NCI-H460 (cell line): ENCODE measurements at regions not wholly inside any gene's neighbourhood (a gene's known extent, or its start where the extent isn't known, plus 50 kb on each side); places are given as distances from the start of the nearest gene placed in this dataset.

Experiments used
- DNase-seq: peaks from one replicate; pipeline ENCODE4 v3.0.0-alpha.2; 2016; ENCODE audit warnings: low read depth; ENCODE audit errors: extremely low read depth

DNA sequence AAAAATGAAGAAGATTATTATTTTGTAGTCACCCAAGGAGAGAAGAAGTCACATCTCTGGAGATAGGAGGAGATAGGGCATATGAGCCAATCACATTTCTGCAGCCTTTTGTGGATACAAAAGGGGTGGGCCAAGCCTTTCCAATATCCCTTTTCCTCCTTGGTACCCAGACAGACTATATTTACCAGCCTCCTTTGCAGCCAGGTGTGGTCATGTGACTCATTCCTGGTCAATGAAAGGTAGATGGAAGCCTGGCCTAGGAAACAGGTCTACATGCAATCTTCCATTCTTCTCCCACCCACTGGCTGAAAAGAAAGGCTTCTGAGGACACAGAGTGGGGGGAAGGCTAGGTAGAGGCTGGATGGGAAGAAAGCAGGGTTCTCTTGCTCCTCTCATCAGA, 58.1 kb upstream of the ERG start:
- no peak for DNase-seq

DNA sequence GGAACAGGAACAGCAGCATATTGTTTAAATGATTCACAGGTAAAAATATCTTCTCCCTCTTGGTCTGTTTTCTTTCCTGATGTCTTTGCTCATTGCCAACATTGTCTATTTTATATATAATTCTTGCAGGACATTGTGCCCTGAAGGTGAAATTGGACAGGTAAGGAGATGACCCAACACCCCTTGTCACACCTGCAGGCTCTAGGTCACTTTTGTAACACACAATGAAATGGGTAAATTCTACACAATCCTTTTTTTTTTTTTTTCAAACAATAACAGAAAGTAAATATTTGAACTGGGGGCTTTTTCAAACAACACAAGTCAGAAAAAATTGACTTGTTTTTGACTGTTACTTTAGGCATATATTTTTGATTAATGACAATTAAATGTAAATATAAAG, 62.9 kb upstream of the ERG start:
- no peak for DNase-seq

DNA sequence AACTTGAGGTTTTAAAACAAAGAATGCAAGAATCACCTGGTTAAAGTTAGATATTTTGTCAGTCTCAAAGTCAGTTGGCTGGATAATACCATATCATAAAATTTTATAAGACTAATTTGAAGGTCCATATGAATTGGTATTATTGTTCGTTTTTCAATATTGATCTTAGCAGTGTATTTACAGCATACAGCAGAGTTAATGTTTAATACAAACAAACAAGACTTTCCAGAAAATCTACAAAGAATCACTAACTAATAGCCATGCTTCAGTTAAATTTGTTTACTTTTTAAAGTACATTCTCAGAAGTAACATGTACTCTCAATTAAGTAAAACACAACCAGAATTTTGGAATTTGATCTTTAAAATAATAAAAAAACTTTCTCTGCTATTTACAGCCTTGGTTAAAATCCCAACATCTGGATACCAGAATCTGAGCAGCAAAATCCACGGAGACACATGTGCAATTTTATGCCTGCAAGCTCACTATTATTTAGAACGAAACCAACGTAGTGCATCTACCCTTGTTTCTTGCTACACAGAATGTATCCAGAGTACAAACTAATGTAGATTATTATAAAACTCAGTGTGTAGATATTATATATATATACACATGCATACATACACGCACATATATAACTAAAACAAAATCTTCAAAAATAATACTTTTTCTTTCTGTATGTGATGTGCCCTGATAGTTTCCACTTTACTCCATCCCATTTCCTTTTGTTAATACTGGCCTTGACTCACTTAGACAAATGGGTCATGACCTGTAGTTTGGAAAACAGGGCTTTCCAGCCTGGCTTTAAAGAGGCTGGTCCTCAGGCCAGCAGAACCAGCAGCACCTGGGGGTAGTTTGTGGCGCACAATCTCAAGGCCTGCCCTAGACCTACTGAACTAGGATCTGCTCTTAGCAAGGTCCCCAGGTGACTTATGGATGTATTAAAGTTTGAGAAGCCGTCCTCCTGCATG, 63.6 kb upstream of the ERG start:
- DNase-seq: no peak

DNA sequence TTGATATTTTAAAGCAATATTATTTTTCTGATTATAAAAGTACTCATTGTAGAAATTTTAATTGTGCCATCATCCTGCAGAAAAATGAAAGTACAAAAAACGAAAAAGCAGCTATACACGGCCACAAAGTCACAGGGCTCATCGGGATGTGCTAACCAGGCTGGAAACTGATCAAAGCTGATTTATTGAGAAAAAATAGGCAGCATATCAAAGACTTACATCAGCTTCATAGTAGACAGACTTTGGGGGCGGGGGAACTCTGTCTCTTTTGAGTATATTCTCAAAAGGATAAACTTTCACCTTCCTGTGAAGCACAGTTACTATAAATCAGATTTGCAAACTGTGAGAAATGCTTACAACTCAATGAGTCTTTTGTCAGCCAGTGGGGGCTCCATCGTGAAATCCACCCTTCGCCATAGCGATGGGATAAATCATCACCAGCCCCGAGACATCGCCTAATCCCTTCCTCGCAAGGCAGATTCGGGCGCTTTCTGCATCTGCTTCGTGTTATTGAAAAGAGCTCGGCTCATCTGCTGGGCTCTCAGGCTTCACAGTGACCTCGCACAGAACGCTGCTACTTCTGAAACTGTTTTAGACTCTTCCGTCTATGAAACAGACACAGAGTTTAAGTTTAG, 69.2 kb upstream of the ERG start:
- no peak for DNase-seq

DNA sequence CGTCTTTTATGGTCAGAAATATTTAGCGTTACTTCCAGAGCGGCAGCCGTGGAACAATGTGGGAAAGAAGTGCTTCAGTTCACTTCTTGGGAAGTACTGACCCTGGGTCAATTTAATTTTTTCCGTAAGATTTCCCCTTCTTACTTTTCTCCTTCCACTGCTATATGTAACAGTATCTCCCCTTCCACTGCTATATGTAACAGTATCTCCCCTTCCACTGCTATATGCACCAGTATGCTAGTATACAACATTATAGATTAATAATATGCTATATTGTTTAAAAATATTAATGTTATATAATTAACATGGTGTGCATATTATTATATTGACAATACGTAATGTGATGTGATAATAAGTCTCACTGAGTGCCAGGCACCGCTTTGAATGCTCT, 69.7 kb upstream of the ERG start:
- DNase-seq: no peak

DNA sequence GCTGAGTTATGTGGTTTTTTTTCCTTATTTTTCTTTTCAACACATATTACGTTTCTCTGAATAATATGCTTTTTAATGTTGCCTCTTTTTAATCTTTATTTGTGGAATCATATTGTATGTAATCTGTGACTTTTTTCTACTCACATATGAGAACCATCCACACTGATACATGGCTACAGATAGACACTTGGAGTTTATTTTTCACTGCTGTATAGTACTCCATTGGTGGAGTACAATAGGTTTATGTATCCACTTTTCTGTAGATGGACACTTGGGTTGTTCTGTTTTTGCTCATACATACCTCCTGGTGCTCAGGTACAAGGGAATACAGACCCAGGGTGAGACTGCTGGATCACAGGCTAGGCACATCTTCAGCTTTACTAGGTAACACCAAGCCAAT, 71.5 kb upstream of the ERG start:
- no peak for DNase-seq

DNA sequence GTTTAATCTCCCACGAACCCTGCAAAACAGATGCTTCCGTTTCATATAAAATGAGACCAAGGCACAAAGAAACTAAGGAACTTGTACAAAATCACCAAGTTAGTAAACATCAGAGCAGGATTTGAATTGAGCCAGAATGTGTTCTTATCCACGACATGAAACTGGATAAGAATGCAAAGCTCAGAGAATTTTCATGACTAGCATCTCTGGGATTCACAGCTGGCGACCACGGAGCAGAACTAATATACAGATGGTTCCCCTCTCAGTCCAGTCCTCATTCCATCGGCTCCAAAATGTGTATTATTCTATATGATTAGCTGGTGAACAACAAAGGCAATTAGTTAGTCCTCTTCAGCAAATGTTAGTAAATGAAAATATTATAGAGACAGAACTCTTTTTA, 72.3 kb upstream of the ERG start:
- DNase-seq: no peak

DNA sequence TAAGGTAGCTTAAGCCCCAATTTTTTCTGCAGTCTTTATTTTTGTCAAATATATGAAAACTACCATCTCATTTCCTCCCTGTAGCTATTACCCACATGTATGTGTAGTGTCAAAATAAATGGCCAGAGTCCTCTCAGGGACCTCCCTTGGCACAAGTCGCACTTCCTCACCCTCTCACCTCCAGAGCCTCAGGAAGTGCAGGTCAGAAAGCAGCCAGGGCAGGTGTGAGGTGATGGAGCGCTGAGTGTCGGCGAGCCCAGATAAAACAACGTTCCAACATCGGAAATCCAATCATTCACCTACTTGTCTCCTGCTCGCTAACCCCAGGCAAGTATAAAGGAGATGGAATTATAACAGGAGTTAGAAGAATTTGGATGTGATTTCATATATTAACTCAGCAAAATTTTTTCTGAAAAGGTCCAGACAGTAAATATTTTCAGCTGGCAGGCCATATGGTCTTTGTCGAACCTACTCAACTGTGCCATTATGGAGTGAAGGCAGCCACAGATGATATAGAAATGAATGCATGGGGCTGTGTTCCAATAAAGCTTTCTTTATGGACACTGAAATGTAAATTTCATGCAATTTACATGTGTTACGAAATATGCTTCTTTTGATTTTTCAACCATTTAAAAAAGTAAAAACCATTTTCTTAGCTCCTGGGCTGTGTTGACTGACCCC, 76.8 kb upstream of the ERG start:
- DNase-seq: no peak

DNA sequence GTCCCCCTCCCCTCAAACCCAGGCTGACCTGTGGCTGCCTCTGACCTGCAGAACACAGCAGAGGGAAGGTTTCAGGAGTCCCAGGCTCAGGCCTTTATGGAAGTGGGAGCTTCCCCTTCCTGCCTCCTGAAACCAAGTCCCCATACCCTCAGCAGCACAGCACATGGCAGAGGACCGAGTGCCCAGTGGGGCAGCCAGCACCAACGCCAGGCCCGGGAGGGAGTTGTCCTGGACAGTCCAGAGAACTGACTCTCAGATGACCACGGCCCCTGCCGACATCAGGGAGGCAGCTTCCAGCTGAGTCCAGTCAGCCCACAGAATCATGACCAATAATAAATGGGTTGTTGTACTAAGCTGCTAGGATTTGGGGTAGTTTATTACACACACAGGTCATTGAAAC, 79.6 kb upstream of the ERG start:
- no peak for DNase-seq

DNA sequence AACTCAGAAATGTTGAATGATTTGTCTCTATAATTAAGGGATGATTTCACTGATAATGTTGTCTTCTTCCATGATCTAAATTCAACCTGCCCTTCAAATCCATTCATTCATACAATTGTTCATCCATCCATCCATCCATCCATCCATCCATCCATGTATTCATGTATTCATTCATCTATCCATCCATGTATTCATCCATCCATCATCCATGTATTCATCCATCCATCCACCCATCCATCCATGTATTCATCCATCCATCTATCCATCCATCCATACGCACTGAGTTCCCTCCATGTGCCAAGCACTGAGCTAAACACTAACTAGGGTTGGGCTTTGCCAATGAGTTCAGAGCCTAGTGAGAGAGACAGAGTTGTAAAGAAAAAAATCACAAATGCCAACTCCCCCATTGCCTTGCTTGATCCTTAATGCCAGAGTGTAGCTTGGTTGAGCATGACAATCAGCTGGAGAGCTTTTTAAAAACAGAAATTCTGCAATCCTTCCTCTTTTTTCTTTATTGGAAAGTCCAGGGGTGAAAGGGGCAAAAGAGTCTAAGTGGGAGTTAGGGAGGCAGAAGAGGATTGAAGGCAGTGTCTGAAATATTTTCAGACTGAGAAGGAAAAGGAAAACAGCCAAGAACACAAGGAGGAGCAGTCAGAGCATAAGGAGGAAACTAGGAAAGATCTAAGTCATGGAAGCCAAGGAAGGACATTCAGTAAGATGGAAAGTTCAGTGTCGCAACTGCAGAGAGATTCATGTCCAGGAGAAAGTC, 92.4 kb upstream of the ERG start:
- DNase-seq: no peak

DNA sequence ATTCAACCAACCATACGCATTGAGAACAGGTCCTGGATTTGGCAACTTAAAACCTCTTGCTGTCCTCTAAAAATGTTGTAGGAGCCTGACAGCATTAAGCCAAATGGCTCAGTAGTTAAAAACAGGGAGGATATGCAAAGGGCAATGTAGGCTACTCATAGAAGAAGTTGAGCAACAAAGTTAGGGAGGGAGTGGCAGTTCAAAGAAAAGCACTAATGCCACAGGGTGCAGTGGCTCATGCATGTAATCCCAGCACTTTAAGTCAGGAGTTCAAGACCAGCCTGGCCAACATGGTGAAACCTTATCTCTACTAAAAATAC, 92.9 kb upstream of the ERG start:
- DNase-seq: no peak

DNA sequence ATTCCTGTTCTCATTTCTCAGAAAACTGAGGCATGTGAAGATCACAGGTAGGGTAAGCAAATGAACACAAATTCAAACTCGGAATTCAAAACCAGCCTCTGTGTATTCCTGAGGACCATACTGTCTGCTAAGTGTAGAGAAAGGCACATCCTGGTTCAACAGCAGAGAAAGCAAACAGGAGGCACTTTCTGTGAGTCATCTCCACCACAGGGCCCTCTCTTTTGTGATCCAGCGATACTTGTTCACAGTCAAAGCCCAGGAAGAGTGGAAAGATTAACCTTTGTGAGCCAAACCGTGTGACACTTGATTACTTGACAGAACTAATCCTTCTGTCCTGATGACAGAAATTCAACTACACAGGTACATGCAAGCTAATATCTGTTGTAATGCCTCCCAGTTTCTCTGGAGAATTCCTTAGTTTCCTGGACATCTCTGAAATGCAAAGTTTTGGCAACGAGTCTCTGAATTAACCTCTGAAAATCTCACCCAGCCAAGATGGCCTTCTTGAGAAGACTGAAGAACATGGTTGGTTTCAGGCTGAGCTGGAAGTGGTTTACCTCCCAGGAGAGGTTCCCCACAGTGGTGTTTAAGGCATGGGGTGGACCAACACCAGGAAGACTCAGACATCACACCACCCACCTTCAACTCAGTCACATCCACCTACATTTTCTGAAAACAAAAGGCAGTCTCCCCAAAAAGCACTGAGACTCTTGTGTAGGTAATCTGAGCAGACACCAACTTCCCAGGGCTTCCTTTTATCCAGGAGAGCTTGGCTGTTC, 98.2 kb upstream of the ERG start:
- no peak for DNase-seq

DNA sequence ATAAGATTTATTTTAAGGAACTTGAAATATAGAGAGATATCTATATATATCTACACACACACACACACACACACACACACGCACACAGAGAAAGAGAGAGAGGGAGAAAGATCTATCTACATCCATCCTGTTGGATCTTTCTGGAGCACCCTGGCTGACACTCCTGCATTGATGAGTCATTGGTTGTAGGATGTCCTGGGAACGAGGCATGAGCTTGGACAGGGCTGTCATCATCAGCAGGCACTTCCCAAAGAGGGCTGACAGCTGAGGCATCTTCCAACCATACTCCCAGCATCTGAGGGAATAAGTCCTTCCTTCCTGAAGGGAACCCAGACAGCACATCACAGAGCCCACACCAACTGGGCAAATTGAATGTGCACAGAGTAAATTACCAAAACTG, 99.1 kb upstream of the ERG start:
- DNase-seq: no peak

DNA sequence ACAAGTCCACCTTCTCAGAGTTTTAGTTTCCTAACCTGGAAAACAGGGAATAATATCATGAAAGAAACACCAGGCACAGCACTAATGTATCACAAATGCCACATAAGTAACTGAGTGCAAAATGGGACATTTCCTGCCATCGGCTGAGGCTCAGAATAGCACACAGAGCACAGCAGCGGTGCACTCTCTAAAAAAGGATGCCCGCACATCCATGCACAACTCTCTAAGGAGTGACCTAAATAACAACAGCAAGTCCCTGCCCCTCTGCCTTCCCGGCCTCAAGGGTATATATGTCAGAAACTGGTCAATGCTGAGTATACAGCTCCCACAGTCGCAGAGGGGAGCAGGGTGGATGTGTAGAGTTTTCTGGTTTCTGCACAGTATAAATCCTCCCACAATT, 100.1 kb upstream of the ERG start:
- no peak for DNase-seq

DNA sequence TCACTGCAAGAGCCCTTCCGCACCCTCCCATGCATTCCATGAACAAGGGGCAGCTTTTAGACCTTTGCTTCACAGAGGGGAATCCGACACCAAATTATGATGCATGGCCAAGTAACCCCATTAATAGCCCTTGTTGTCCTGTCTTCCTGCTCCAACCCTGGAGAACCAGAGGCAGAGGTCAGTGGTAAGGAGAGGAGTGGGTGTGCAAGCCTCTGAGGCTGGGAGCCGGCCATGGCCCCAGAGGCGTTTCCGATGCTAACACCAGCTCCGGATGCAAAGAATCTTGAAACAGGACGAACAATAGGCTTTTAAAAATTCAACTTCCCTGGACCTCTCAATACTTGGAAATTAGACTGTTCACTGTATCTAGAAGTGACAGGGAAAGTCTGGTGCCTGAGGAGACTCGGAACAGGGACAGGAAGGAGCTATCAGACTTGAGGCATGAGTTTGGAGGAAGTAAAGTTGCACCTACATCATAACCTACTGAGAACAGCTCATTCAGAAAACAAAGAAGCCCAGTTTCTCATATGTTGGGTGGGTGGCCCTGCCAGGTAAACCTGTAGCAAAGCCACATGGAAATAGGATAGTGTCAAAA, 101.2 kb upstream of the ERG start:
- DNase-seq: no peak

DNA sequence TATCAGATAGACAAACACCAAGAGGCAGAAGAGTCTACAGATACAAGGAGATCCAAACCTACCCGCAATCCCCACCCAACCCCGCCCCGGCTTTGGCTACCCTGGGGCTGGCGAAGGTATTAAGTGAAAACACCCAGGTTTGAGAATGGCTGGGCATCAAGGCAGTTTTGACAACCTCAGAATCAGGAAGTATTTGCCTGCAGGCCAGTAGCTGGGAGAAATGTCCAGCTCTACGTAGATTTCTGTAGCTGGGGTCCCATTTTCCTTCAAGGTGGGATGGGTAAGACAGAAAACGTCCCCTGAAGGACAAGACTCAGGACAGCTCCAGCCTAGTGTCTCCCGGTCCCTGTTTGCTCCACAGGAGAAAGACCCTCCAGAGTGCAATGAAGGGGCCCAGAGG, 101.8 kb upstream of the ERG start:
- no peak for DNase-seq

DNA sequence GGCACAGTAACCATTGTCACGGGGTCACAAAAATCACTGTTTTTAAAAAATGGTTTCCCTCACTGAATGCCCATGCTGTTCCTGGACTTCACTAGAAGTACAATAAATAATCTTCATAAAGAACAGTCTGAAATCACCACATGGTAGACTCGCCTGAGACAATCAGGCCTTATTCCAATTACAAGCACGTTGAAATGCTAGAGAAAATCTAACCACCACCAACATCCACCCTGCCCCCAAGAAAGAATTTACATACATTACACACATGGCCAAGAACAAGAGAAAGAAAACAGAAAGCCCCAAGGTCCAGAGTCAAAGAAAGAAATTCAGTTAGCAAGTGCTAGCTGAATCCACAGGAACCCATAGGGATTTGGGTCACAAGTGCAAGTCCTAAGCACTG, 107.0 kb upstream of the ERG start:
- DNase-seq: no peak

DNA sequence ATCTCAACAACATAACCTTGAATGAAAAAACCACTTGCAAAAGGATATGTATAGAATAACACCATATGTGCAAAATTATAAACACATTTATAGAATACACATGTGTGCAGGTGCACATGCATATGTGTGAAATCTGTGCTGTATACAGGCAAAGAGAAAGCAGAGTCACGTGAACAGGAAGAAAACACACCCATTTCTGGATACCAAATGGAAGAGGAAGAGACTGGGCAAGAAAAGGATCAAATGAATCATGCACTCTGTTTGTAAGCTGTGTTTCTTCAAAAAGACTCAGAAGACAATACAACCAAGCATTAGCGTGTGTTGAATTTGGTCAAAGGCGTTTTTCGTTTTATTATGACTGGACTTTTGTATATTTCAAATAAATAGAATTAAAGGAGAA, 111.3 kb upstream of the ERG start:
- DNase-seq: no peak

DNA sequence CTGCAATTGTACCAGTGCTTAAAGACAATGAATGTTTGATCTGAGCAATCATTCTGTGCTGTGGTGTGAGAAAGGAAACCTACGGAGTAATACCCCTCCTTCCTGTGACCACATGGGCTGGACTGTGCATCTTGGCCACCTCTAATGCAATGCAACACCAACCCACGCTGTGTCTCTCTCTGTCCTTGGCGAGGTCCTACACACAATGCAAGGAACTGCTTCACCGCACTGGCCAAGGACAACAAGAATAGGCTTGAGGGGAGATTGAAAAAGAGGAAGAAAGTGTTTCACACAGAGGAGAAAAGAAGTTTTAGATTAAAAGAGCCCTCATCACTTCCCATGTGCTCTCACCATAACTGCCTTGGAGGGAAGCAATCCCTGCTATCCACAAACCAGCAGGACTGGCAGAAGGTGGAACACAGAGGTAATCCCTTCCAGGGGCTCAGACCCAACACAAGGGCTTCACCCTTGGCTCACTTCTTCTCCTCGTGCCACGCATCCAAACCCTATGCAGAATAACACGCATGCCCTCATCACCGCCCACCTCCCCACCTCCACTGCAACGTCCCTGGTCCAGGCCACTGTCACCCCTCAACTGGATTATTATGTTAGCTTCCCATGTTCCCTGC, 112.5 kb upstream of the ERG start:
- no peak for DNase-seq

DNA sequence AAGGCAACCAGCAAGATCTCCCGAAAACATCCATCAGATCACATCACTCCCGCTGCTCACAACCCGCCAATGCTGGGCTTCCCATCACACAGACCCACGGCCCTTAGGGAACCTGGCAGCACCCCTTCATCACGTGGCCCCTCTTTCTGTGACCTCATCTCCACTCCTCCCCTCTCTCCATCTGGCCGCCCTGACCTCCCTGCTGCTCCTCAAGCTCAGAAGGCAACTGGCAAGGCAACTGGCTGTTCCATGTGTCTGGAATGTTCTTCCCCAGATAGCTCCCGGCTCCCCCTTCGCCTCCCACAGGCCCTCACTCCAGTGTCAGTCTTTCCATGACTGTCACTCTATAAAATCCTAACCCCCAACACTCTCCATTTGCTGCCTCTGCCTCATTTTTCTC, 113.0 kb upstream of the ERG start:
- DNase-seq: no peak
